ENCODE measurements at regions not wholly inside any gene's neighbourhood (a gene's known extent, or its start where the extent isn't known, plus 50 kb on each side); places are given as distances from the start of the nearest gene placed in this dataset.
A peak's percentile ranks its signal among the peaks of the same experiment; 100 is the strongest.
"Not testable (repeated sequence)": the region's sequence is repeated elsewhere in the genome, so short reads cannot be mapped to it uniquely, and the experiment has no call there.

DNA sequence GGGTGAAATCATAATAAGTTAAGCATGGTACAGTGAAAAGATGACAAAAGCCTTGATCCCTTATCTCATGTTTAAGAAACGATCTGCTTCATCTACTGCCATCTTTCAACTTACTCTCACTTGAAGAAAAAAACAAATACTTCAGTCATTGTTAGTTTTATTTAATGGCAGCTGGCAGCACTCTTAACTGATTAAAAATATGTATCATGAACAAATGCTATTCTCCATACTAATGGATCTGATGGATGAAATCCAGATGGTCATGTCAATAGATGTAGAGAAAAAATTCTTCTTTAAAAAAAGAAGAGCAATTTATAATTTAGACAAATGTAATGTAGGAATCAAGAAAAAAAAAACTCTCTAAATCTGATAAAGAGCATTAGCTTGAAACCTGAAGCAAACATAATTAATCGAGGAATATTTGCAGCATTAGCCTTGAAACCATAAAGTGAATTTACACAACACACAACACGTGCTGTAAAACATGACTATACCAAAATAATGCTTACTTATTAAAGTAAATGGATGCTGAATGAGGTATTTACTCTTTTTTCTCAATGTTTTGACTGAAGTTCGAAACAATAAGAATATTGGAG is 579.0 kb upstream of the ADAMTS5 start:
- H3K27me3 ChIP-seq (ENCODE audit: insufficient read depth, low read length), result no peaks in the 10 kb centered on the region
- no peaks in the 10 kb centered on the region for H3K9me3 ChIP-seq (ENCODE audit: low read depth, low read length)
- H2AFZ ChIP-seq (ENCODE audit: low read length), result no peak overlapping the region
- no peaks in the 10 kb centered on the region for H3K36me3 ChIP-seq (ENCODE audit: insufficient read depth, low read length)
- TF ChIP-seq, protein P1, sequence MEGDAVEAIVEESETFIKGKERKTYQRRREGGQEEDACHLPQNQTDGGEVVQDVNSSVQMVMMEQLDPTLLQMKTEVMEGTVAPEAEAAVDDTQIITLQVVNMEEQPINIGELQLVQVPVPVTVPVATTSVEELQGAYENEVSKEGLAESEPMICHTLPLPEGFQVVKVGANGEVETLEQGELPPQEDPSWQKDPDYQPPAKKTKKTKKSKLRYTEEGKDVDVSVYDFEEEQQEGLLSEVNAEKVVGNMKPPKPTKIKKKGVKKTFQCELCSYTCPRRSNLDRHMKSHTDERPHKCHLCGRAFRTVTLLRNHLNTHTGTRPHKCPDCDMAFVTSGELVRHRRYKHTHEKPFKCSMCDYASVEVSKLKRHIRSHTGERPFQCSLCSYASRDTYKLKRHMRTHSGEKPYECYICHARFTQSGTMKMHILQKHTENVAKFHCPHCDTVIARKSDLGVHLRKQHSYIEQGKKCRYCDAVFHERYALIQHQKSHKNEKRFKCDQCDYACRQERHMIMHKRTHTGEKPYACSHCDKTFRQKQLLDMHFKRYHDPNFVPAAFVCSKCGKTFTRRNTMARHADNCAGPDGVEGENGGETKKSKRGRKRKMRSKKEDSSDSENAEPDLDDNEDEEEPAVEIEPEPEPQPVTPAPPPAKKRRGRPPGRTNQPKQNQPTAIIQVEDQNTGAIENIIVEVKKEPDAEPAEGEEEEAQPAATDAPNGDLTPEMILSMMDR (IDR thresholded peaks at IDR 0.05; ENCODE audit: extremely low read depth, low read depth, low read length), result no peak
- no peaks in the 10 kb centered on the region for H3K79me2 ChIP-seq (ENCODE audit: insufficient read depth, low read length)
- no peaks in the 10 kb centered on the region for H4K20me1 ChIP-seq (ENCODE audit: insufficient read depth, low read length)
- H3K4me1 ChIP-seq (ENCODE audit: insufficient read depth, low read length), result no peaks in the 10 kb centered on the region
- DNase-seq (ENCODE audit: insufficient read length, low spot score, missing footprints), result no peak
- H3K27ac ChIP-seq (ENCODE audit: low read depth, low read length), result no peak overlapping the region
- H3K4me2 ChIP-seq (ENCODE audit: insufficient read depth, low read length), result no peak overlapping the region
- H3K4me3 ChIP-seq (ENCODE audit: insufficient read depth, low read length), result no peak overlapping the region

DNA sequence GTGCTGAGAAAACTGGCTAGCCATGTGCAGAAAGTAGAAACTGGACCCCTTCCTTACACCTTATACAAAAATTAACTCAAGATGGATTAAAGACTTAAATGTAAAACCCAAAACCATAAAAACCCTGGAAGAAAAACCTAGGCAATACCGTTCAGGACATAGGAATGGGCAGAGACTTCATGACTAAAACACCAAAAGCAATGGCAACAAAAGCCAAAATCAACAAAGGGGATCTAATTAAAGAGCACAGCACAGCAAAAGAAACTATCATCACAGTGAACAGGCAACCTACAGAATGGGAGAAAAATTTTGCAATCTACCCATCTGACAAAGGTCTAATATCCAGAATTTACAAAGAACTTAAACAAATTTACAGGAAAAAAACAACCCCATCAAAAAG is 575.2 kb upstream of the ADAMTS5 start:
- H3K36me3 ChIP-seq (ENCODE audit: insufficient read depth, low read length); H3K27me3 ChIP-seq (ENCODE audit: insufficient read depth, low read length); H2AFZ ChIP-seq (ENCODE audit: low read length); H3K4me3 ChIP-seq (ENCODE audit: insufficient read depth, low read length); H3K4me2 ChIP-seq (ENCODE audit: insufficient read depth, low read length); H4K20me1 ChIP-seq (ENCODE audit: insufficient read depth, low read length); H3K79me2 ChIP-seq (ENCODE audit: insufficient read depth, low read length); H3K27ac ChIP-seq (ENCODE audit: low read depth, low read length); H3K4me1 ChIP-seq (ENCODE audit: insufficient read depth, low read length); DNase-seq (ENCODE audit: insufficient read length, low spot score, missing footprints); H3K9me3 ChIP-seq (ENCODE audit: low read depth, low read length): not testable (repeated sequence)

DNA sequence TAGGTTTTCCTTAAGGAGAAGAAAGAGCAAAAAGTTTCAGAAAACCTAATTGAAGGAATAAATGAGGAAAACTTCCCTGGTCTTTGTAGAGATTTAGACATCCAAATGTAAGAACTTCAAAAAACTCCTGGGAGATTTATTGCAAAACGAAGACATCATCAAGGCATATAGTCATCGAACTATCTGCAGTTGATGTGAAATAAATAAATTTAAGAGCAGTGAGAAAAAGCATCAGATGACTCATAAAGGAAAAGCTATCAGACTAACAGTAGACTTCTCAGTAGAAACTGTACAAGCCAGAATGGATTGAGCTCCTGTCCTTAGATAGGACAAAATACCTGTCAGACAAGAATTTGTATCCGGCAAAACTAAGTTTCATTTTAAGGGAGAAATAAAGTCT is 569.4 kb upstream of the ADAMTS5 start:
- no peaks in the 10 kb centered on the region for H3K36me3 ChIP-seq (ENCODE audit: insufficient read depth, low read length)
- H3K27ac ChIP-seq (ENCODE audit: low read depth, low read length), result no peak overlapping the region
- H3K4me3 ChIP-seq (ENCODE audit: insufficient read depth, low read length), result no peak overlapping the region
- no peak overlapping the region for H2AFZ ChIP-seq (ENCODE audit: low read length)
- peak overlapping the region; percentile 17 for H3K4me2 ChIP-seq (ENCODE audit: insufficient read depth, low read length)
- H4K20me1 ChIP-seq (ENCODE audit: insufficient read depth, low read length), result no peaks in the 10 kb centered on the region
- TF ChIP-seq, protein P1 (IDR thresholded peaks at IDR 0.05; ENCODE audit: extremely low read depth, low read depth, low read length), result no peak
- H3K79me2 ChIP-seq (ENCODE audit: insufficient read depth, low read length), result no peaks in the 10 kb centered on the region
- DNase-seq (ENCODE audit: insufficient read length, low spot score, missing footprints), result no peak
- peaks cover 3% of the 10 kb centered on the region for H3K4me1 ChIP-seq (ENCODE audit: insufficient read depth, low read length)
- H3K27me3 ChIP-seq (ENCODE audit: insufficient read depth, low read length), result no peaks in the 10 kb centered on the region
- H3K9me3 ChIP-seq (ENCODE audit: low read depth, low read length), result no peaks in the 10 kb centered on the region

DNA sequence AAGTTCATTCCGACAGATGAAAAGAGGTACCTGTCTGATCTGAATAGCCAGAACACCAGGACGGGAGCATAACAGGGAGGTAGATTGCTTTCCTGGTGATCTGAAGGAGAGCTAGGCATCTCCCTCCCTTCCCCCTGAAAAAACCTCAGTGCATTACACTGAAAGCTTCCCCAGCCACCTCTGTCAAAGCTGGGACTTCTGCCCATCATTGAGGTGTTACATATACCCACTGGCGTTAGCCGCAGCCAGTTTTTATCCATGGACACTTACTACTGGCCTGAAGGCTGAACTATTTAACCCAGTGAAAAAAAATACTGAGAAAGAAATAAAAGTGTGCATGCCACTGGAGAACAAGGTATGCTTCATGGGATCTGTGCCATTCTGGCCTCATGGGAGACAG is 568.3 kb upstream of the ADAMTS5 start:
- H2AFZ ChIP-seq (ENCODE audit: low read length), result no peak overlapping the region
- no peak overlapping the region for H3K4me3 ChIP-seq (ENCODE audit: insufficient read depth, low read length)
- peaks cover 3% of the 10 kb centered on the region for H3K4me1 ChIP-seq (ENCODE audit: insufficient read depth, low read length)
- H3K36me3 ChIP-seq (ENCODE audit: insufficient read depth, low read length), result no peaks in the 10 kb centered on the region
- H3K27me3 ChIP-seq (ENCODE audit: insufficient read depth, low read length), result no peaks in the 10 kb centered on the region
- no peaks in the 10 kb centered on the region for H3K79me2 ChIP-seq (ENCODE audit: insufficient read depth, low read length)
- no peaks in the 10 kb centered on the region for H3K9me3 ChIP-seq (ENCODE audit: low read depth, low read length)
- H3K4me2 ChIP-seq (ENCODE audit: insufficient read depth, low read length), result no peak overlapping the region
- TF ChIP-seq, protein P1 (IDR thresholded peaks at IDR 0.05; ENCODE audit: extremely low read depth, low read depth, low read length), result no peak
- no peak for DNase-seq (ENCODE audit: insufficient read length, low spot score, missing footprints)
- no peak overlapping the region for H3K27ac ChIP-seq (ENCODE audit: low read depth, low read length)
- no peaks in the 10 kb centered on the region for H4K20me1 ChIP-seq (ENCODE audit: insufficient read depth, low read length)

All from osteoblast (primary cell).